PC-9 (cell line): ENCODE measurements at regions not wholly inside any gene's neighbourhood (a gene's known extent, or its start where the extent isn't known, plus 50 kb on each side); places are given as distances from the start of the nearest gene placed in this dataset.
A peak's percentile ranks its signal among the peaks of the same experiment; 100 is the strongest.

ENCODE experiments used
- BruUV-seq: library from RNA; stranded (reverse); fragments of 400-500 nt; replicated peaks from 2 replicates; lab custom pipeline; 2021; lab: Mats Ljungman, UMichigan
- CTCF ChIA-PET: fragments of 300-600 bp; sonication (Branson Sonifier 250); formaldehyde crosslinking; loops from one replicate; lab custom pipeline; 2022; ENCODE audit warnings: antibody characterized with exemption; lab: Charles Lee
- POLR2A ChIA-PET: fragments of 300-600 bp; sonication (Branson Sonifier 250); formaldehyde crosslinking; loops from one replicate; lab custom pipeline; 2022; ENCODE audit warnings: antibody characterized with exemption; ENCODE audit not compliant: unreplicated experiment; lab: Charles Lee
- DNase-seq, 2 experiments: peaks; one replicate each; pipeline versions ENCODE4 v3.0.0 to v3.0.0-alpha.2; 2015 to 2022; ENCODE audit warnings: mixed read lengths in 1 of 2
- H2AFZ ChIP-seq: fragments of 200-600 bp; sonication (generic); 2 replicates; pipeline ENCODE4 v1.8.1; 2017; ENCODE audit warnings: antibody characterized with exemption
- H3F3A ChIP-seq: fragments of 200-600 bp; sonication (generic); 2 replicates; pipeline ENCODE4 v1.8.1; 2017; ENCODE audit warnings: antibody characterized with exemption, mild to moderate bottlenecking, low read depth; ENCODE audit not compliant: insufficient read depth
- H3K27ac ChIP-seq: fragments of 200-600 bp; sonication (generic); 2 replicates; pipeline ENCODE4 v1.6.1; 2016; ENCODE audit warnings: mixed run types
- H3K27me3 ChIP-seq: fragments of 200-600 bp; sonication (generic); 2 replicates; pipeline ENCODE4 v1.6.1; 2016; ENCODE audit warnings: low read depth, mixed run types; ENCODE audit not compliant: insufficient read depth
- H3K36me3 ChIP-seq: fragments of 200-600 bp; sonication (generic); 2 replicates; pipeline ENCODE4 v1.6.1; 2016; ENCODE audit warnings: low read depth, mixed run types
- H3K4me1 ChIP-seq: fragments of 200-600 bp; sonication (generic); replicated peaks from 2 replicates; pipeline ENCODE4 v1.6.1; 2016; ENCODE audit warnings: mixed run types; ENCODE audit not compliant: insufficient read depth
- H3K4me2 ChIP-seq: fragments of 200-600 bp; sonication (generic); 2 replicates; pipeline ENCODE4 v1.6.1; 2017; ENCODE audit warnings: mixed run types
- H3K4me3 ChIP-seq: fragments of 200-600 bp; sonication (generic); 2 replicates; pipeline ENCODE4 v1.6.1; 2016; ENCODE audit warnings: mixed run types
- H3K79me2 ChIP-seq: fragments of 200-600 bp; sonication (generic); 2 replicates; pipeline ENCODE4 v1.6.1; 2017; ENCODE audit warnings: low read depth, mixed run types
- H3K9me2 ChIP-seq: fragments of 200-600 bp; sonication (generic); 2 replicates; pipeline ENCODE4 v1.8.1; 2017; ENCODE audit warnings: mild to moderate bottlenecking; ENCODE audit not compliant: insufficient read depth
- H3K9me3 ChIP-seq: fragments of 200-600 bp; sonication (generic); 2 replicates; pipeline ENCODE4 v1.8.1; 2016; ENCODE audit warnings: low read depth; ENCODE audit not compliant: insufficient read depth
- H4K20me1 ChIP-seq: fragments of 200-600 bp; sonication (generic); 2 replicates; pipeline ENCODE4 v1.8.1; 2017; ENCODE audit not compliant: insufficient read depth
- EZH2 ChIP-seq: fragments of 200-600 bp; sonication (generic); IDR thresholded peaks from 2 replicates; pipeline ENCODE4 v1.8.0; 2017; ENCODE audit warnings: antibody characterized with exemption, low read depth
- intact Hi-C: fragments of 100-400 bp; cut with micrococcal nuclease; formaldehyde crosslinking; loops from one replicate; pipeline ENCODE4 v1.10.0; 2022; ENCODE audit not compliant: unreplicated experiment
- TF ChIP-seq, protein P1 (sequence below): fragments of 200-600 bp; sonication (generic); conservative IDR thresholded peaks from 2 replicates; pipeline ENCODE4 v1.6.1; 2017; ENCODE audit warnings: mixed run types, antibody characterized with exemption, mild to moderate bottlenecking, moderate library complexity

DNA sequence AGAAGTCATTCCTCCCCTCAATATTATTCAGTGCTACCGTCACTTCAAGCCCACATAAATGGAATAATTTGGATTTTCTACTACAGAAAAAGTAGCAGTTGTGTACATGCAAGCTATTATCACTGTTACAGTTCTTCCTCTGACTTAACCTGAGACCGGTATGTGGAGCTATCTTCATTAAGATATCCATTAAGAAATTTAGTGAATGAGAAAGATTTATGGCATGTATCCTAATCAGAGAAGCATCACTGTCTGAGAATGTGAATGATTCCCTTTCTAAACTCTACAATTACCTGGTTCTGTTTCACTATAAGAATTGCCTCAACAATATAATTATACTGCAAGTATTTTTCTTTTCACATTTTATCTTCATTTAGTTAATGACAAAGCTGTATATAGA lies 278.7 kb downstream of the KLF5 start:
- BruUV-seq, result no TSS peak
- H3K9me3 ChIP-seq, result peaks cover 4% of the 10 kb centered on the region; the same call in 1 of the 2 replicates
- no peaks in the 10 kb centered on the region for H4K20me1 ChIP-seq
- POLR2A ChIA-PET, result no interaction called here
- peak overlapping the region; percentile 99 for H3K27ac ChIP-seq
- TF ChIP-seq, protein P1, sequence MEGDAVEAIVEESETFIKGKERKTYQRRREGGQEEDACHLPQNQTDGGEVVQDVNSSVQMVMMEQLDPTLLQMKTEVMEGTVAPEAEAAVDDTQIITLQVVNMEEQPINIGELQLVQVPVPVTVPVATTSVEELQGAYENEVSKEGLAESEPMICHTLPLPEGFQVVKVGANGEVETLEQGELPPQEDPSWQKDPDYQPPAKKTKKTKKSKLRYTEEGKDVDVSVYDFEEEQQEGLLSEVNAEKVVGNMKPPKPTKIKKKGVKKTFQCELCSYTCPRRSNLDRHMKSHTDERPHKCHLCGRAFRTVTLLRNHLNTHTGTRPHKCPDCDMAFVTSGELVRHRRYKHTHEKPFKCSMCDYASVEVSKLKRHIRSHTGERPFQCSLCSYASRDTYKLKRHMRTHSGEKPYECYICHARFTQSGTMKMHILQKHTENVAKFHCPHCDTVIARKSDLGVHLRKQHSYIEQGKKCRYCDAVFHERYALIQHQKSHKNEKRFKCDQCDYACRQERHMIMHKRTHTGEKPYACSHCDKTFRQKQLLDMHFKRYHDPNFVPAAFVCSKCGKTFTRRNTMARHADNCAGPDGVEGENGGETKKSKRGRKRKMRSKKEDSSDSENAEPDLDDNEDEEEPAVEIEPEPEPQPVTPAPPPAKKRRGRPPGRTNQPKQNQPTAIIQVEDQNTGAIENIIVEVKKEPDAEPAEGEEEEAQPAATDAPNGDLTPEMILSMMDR, result no peak
- no peak for TF ChIP-seq EZH2
- H3K36me3 ChIP-seq, result no peaks in the 10 kb centered on the region
- no peaks in the 10 kb centered on the region for H3K9me2 ChIP-seq
- H2AFZ ChIP-seq, result no peak overlapping the region
- no peaks in the 10 kb centered on the region for H3K27me3 ChIP-seq
- CTCF ChIA-PET, result interaction anchor here (0.6 kb wide), 1 partner anchor 278 kb away, joined by 3 read pairs; no protein-coding TSS in a partner anchor
- H3F3A ChIP-seq, result peaks cover 41% of the 10 kb centered on the region
- H3K79me2 ChIP-seq, result no peaks in the 10 kb centered on the region
- 0 out of 2 replicates have a peak overlapping the region, but pooled peaks have one; percentile 0 for H3K4me2 ChIP-seq
- DNase-seq, result no peak
- peaks cover 53% of the 10 kb centered on the region for H3K4me1 ChIP-seq
- intact Hi-C loops, result loop anchor here (2.0 kb wide), 2 partner anchors 91 to 277 kb away; no protein-coding TSS in a partner anchor
- no peak overlapping the region for H3K4me3 ChIP-seq

DNA sequence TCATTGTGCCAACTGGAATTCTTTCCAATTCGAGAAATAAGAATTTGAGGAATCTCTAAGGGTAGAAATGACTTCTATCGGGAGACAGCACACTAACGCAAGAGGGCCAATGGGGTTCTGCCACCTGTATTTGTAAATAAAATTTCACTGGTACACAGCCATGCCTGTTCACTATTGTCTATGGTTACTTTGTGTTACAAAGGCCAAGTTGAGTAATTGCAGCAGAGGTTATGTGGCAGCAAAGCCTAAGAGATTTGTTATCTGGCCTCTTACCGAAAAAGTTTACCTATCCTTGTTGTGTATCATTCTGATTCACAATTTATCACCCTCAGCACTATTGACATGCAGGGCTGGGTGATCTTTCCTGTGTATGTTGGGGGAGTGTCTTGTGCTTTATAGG lies 278.0 kb downstream of the KLF5 start:
- BruUV-seq, result no TSS peak
- Histone ChIP-seq H3K27me3 (no peaks in the 10 kb centered on the region), H3F3A (peaks cover 41% of the 10 kb centered on the region), H3K9me2 (no peaks in the 10 kb centered on the region), H3K4me1 (peaks cover 50% of the 10 kb centered on the region), H4K20me1 (no peaks in the 10 kb centered on the region), H3K4me3 (no peak overlapping the region), H3K9me3 (peaks cover 4% of the 10 kb centered on the region; the same call in 1 of the 2 replicates), H3K27ac (peak overlapping the region; percentile 99), H2AFZ (peak overlapping the region; percentile 25; the same call in 1 of the 2 replicates), H3K79me2 (no peaks in the 10 kb centered on the region), H3K4me2 (0 out of 2 replicates have a peak overlapping the region, but pooled peaks have one; percentile 0), H3K36me3 (no peaks in the 10 kb centered on the region)
- TF ChIP-seq, protein P1, result no peak
- TF ChIP-seq EZH2, result no peak
- ChIA-PET CTCF (no interaction called here), POLR2A (no interaction called here)
- peak; percentile 7 to 71 for DNase-seq
- intact Hi-C loops, result loop anchor here (2.0 kb wide), 2 partner anchors 92 to 276 kb away; no protein-coding TSS in a partner anchor

DNA sequence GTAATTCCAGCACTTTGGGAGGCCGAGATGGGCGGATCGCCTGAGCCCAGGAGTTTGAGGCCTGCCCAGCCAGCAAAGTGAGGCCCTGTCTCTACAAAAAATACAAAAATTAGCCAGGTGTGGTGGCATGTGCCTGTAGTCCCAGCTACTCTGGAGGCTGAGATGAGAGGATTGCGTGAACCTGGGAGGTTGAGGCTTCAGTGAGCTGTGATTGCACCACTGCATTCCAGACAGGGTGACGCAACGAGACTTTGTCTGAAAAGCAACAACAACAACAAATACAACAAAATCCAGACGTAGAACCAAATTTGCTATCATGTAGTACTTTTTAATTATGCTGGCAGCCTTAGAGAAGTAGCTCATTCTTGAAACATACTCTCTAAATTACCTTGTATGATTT lies 277.1 kb downstream of the KLF5 start:
- Histone ChIP-seq H2AFZ (peak overlapping the region; percentile 25; the same call in 1 of the 2 replicates), H3K36me3 (no peaks in the 10 kb centered on the region), H3K79me2 (no peaks in the 10 kb centered on the region), H3K27me3 (no peaks in the 10 kb centered on the region), H3K4me3 (no peak overlapping the region), H3K9me3 (peaks cover 11% of the 10 kb centered on the region; the same call in 1 of the 2 replicates), H3K4me1 (peaks cover 44% of the 10 kb centered on the region), H3F3A (peaks cover 41% of the 10 kb centered on the region), H3K9me2 (no peaks in the 10 kb centered on the region), H4K20me1 (no peaks in the 10 kb centered on the region), H3K4me2 (peak overlapping the region; percentile 50; the same call in 1 of the 2 replicates), H3K27ac (peak overlapping the region; percentile 99)
- TF ChIP-seq, protein P1, result no peak
- intact Hi-C loops, result loop anchor here (2.0 kb wide), 3 partner anchors 93 to 275 kb away; no protein-coding TSS in a partner anchor
- DNase-seq, result no peak
- CTCF ChIA-PET, result no interaction called here
- POLR2A ChIA-PET, result no interaction called here
- BruUV-seq, result no TSS peak
